22Rv1 (cell line): ENCODE measurements at regions not wholly inside any gene's neighbourhood (a gene's known extent, or its start where the extent isn't known, plus 50 kb on each side); places are given as distances from the start of the nearest gene placed in this dataset.

ENCODE experiments used
- ZFX ChIP-seq: fragments of 450-650 bp; IDR thresholded peaks from 2 replicates; pipeline ENCODE4 v1.6.1; 2017; ENCODE audit warnings: antibody characterized with exemption, borderline replicate concordance
- TF ChIP-seq, protein P1 (sequence below): fragments of 450-650 bp; IDR thresholded peaks from 2 replicates; pipeline ENCODE4 v1.5.1; 2017; ENCODE audit warnings: mild to moderate bottlenecking

DNA sequence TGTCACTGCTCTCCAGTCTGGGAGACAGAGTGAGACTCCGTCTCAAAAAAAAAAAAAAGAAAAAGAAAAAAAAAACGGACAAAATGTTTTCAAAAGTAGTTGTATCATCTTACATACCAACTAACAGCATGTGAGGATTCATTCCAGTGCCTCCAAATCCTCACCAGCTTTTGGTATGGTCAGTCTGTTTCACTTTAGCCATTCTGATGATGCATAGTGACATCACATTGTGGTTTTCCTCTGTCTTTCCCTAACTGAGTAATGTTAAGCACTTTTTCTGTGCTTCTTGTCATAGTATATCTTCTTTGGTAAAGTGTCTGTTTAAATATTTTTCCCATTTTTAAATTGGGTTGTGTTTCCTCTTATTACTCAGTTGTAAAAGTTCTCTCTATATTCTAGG, 251.4 kb upstream of the CTBP2 start:
- TF ChIP-seq, protein P1, sequence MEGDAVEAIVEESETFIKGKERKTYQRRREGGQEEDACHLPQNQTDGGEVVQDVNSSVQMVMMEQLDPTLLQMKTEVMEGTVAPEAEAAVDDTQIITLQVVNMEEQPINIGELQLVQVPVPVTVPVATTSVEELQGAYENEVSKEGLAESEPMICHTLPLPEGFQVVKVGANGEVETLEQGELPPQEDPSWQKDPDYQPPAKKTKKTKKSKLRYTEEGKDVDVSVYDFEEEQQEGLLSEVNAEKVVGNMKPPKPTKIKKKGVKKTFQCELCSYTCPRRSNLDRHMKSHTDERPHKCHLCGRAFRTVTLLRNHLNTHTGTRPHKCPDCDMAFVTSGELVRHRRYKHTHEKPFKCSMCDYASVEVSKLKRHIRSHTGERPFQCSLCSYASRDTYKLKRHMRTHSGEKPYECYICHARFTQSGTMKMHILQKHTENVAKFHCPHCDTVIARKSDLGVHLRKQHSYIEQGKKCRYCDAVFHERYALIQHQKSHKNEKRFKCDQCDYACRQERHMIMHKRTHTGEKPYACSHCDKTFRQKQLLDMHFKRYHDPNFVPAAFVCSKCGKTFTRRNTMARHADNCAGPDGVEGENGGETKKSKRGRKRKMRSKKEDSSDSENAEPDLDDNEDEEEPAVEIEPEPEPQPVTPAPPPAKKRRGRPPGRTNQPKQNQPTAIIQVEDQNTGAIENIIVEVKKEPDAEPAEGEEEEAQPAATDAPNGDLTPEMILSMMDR = no peak
- TF ChIP-seq ZFX = no peak
